Loucy (cell line): ENCODE measurements at regions not wholly inside any gene's neighbourhood (a gene's known extent, or its start where the extent isn't known, plus 50 kb on each side); places are given as distances from the start of the nearest gene placed in this dataset.

ENCODE experiments used
- H2AFZ ChIP-seq: fragments of 200-600 bp; sonication (generic); 2 replicates; pipeline ENCODE4 v1.6.0; 2016; ENCODE audit warnings: antibody characterized with exemption, mild to moderate bottlenecking, low read length, moderate library complexity
- H3F3A ChIP-seq: fragments of 200-600 bp; 2 replicates; pipeline ENCODE4 v1.6.0; 2016; ENCODE audit warnings: antibody characterized with exemption, low read depth, mild to moderate bottlenecking
- H3K27me3 ChIP-seq: fragments of 200-600 bp; sonication (generic); 2 replicates; pipeline ENCODE4 v1.6.1; 2014; ENCODE audit warnings: low read length, mild to moderate bottlenecking; ENCODE audit not compliant: insufficient read depth, poor library complexity, severe bottlenecking
- H3K36me3 ChIP-seq: fragments of 200-600 bp; sonication (generic); 2 replicates; pipeline ENCODE4 v1.6.1; 2016; ENCODE audit warnings: low read length; ENCODE audit not compliant: insufficient read depth
- H3K4me1 ChIP-seq: fragments of 200-600 bp; sonication (generic); 2 replicates; pipeline ENCODE4 v1.5.1; 2014; ENCODE audit warnings: low read length, mild to moderate bottlenecking; ENCODE audit not compliant: insufficient read depth, poor library complexity, severe bottlenecking
- H3K4me2 ChIP-seq: fragments of 200-600 bp; sonication (generic); 2 replicates; pipeline ENCODE4 v1.6.0; 2014; ENCODE audit warnings: antibody characterized with exemption, low read length, low read depth, mild to moderate bottlenecking; ENCODE audit not compliant: poor library complexity, severe bottlenecking
- H3K4me3 ChIP-seq: fragments of 200-600 bp; sonication (generic); 2 replicates; pipeline ENCODE4 v1.5.1; 2014; ENCODE audit warnings: low read length, mild to moderate bottlenecking, mixed read lengths; ENCODE audit not compliant: poor library complexity, severe bottlenecking
- H3K79me2 ChIP-seq: fragments of 200-600 bp; sonication (generic); 2 replicates; pipeline ENCODE4 v1.6.1; 2014; ENCODE audit warnings: low read length; ENCODE audit not compliant: insufficient read depth
- H3K9ac ChIP-seq: fragments of 200-600 bp; sonication (generic); 2 replicates; pipeline ENCODE4 v1.6.0; 2014; ENCODE audit warnings: mild to moderate bottlenecking, low read depth, low read length, moderate library complexity; ENCODE audit not compliant: poor library complexity, severe bottlenecking
- H3K9me2 ChIP-seq: fragments of 200-600 bp; sonication (generic); replicated peaks from 2 replicates; pipeline ENCODE4 v1.6.1; 2016; ENCODE audit warnings: low read depth, low read length, mixed read lengths
- H3K9me3 ChIP-seq: fragments of 200-600 bp; sonication (generic); 2 replicates; pipeline ENCODE4 v1.6.1; 2014; ENCODE audit warnings: mild to moderate bottlenecking, antibody characterized with exemption, low read length, low read depth; ENCODE audit not compliant: insufficient read depth
- H4K20me1 ChIP-seq: fragments of 200-600 bp; sonication (generic); 2 replicates; pipeline ENCODE4 v1.6.0; 2014; ENCODE audit warnings: antibody characterized with exemption, low read length, mild to moderate bottlenecking; ENCODE audit not compliant: insufficient read depth, poor library complexity, severe bottlenecking
- EZH2phosphoT487 ChIP-seq: fragments of 200-600 bp; IDR thresholded peaks from 2 replicates; pipeline ENCODE4 v1.6.1; 2018; ENCODE audit warnings: antibody characterized with exemption, mild to moderate bottlenecking, moderate library complexity, borderline replicate concordance
- TF ChIP-seq, protein P1 (sequence below): fragments of 200-600 bp; sonication (generic); conservative IDR thresholded peaks from 2 replicates; pipeline ENCODE4 v1.5.1; 2014; ENCODE audit warnings: mild to moderate bottlenecking, antibody characterized with exemption, low read length

DNA sequence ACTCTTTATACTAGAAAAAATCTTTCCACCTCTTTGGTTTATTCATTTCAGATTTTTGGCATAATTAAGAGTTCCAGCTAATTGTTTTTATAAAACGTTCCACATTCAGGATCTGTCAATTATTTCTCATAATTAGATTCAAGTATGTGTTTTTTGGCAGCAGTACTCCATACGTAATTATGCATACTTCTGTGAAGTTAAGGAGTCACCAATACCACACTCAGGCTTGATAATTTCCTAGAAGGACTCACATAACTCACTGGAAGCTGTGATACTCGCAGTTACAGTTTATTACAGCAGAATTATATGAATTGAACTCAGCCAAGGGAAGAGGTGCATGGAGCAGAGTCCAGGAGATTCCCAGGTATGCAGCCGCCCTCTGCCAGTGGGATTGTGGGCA is 290.5 kb upstream of the AKR1E2 start:
- Histone ChIP-seq H3K9me2 (no peaks in the 10 kb centered on the region), H3K9me3 (no peaks in the 10 kb centered on the region), H2AFZ (no peak overlapping the region), H3K27me3 (no peaks in the 10 kb centered on the region), H3F3A (no peaks in the 10 kb centered on the region), H3K4me3 (no peak overlapping the region), H3K36me3 (no peaks in the 10 kb centered on the region), H3K4me1 (no peaks in the 10 kb centered on the region), H3K4me2 (no peak overlapping the region), H3K9ac (no peak overlapping the region), H4K20me1 (no peaks in the 10 kb centered on the region), H3K79me2 (no peaks in the 10 kb centered on the region)
- TF ChIP-seq EZH2phosphoT487, result no peak

DNA sequence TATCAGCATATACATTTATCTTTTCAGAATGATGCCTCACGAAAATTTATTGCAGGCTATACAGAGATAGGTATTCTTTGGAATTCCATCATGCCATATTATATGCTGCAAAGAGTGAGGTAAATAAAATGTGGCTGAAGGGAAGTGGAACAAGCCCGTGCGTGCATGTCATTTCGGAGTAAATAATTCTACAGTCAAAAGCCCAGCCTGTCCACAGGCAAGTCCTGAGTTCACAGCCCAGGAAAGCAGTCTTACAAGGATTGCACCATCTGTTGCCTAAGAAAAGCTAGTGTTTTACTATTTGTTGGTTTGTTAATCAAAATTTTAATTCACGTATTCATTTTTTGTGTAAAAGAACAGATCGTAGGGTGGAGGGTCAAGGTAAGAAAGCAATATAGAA is 292.4 kb upstream of the AKR1E2 start:
- Histone ChIP-seq H3K9me2 (no peaks in the 10 kb centered on the region), H3K4me1 (no peaks in the 10 kb centered on the region), H3K27me3 (no peaks in the 10 kb centered on the region), H3K4me3 (no peak overlapping the region), H3K79me2 (no peaks in the 10 kb centered on the region), H3K9me3 (no peaks in the 10 kb centered on the region), H3K4me2 (no peak overlapping the region), H2AFZ (no peak overlapping the region), H3K9ac (no peak overlapping the region), H3F3A (no peaks in the 10 kb centered on the region), H3K36me3 (no peaks in the 10 kb centered on the region), H4K20me1 (no peaks in the 10 kb centered on the region)
- TF ChIP-seq, protein P1, sequence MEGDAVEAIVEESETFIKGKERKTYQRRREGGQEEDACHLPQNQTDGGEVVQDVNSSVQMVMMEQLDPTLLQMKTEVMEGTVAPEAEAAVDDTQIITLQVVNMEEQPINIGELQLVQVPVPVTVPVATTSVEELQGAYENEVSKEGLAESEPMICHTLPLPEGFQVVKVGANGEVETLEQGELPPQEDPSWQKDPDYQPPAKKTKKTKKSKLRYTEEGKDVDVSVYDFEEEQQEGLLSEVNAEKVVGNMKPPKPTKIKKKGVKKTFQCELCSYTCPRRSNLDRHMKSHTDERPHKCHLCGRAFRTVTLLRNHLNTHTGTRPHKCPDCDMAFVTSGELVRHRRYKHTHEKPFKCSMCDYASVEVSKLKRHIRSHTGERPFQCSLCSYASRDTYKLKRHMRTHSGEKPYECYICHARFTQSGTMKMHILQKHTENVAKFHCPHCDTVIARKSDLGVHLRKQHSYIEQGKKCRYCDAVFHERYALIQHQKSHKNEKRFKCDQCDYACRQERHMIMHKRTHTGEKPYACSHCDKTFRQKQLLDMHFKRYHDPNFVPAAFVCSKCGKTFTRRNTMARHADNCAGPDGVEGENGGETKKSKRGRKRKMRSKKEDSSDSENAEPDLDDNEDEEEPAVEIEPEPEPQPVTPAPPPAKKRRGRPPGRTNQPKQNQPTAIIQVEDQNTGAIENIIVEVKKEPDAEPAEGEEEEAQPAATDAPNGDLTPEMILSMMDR, result no peak
- no peak for TF ChIP-seq EZH2phosphoT487

DNA sequence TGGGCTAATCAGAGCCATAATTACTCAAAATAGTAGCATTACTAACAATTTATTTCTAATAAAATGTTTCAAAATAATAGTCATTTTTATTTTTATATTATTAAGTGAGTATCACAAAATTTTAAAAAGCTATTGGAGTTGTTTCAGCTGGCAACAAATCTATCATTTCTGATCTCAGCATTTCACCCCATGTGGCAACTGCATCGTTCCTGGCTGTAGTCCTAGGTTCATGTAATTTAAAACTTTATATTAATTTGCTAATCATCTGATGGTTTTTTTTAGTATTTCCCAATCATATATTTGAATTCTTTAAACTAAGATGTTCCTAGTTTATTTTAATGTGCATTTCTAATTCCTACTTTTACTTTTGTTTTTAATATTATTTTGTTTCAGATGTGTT is 293.0 kb upstream of the AKR1E2 start:
- Histone ChIP-seq H2AFZ (no peak overlapping the region), H4K20me1 (no peaks in the 10 kb centered on the region), H3K27me3 (no peaks in the 10 kb centered on the region), H3K9me2 (no peaks in the 10 kb centered on the region), H3K36me3 (no peaks in the 10 kb centered on the region), H3K4me2 (no peak overlapping the region), H3K4me1 (no peaks in the 10 kb centered on the region), H3K4me3 (no peak overlapping the region), H3K9me3 (no peaks in the 10 kb centered on the region), H3K9ac (no peak overlapping the region), H3F3A (no peaks in the 10 kb centered on the region), H3K79me2 (no peaks in the 10 kb centered on the region)
- TF ChIP-seq, protein P1, result no peak
- TF ChIP-seq EZH2phosphoT487, result no peak

DNA sequence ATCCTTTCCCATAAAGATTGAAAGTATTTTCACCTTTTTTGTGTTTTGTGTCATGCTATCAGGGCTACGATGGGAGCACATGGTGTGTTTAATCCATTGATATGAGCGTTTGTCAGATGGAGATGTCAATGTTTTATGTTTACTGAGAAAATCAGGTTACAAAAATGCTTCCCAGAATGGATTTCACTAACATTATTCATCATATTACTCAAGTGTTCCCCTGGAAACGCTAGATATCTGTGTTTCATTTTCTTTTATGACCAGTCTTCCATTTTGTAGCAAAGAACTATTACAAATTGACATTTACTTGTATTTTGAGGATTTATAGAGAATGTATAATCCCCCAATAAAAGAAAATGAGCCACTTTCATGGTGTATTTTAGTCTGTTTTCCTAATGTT is 293.5 kb upstream of the AKR1E2 start:
- Histone ChIP-seq H3K9me3 (no peaks in the 10 kb centered on the region), H3K4me3 (no peak overlapping the region), H3K4me2 (no peak overlapping the region), H4K20me1 (no peaks in the 10 kb centered on the region), H3K79me2 (no peaks in the 10 kb centered on the region), H3K36me3 (no peaks in the 10 kb centered on the region), H3F3A (no peaks in the 10 kb centered on the region), H3K4me1 (no peaks in the 10 kb centered on the region), H3K9ac (no peak overlapping the region), H2AFZ (no peak overlapping the region), H3K27me3 (no peaks in the 10 kb centered on the region), H3K9me2 (no peaks in the 10 kb centered on the region)
- TF ChIP-seq, protein P1, result no peak
- no peak for TF ChIP-seq EZH2phosphoT487
